GM12892 (cell line): ENCODE measurements at regions not wholly inside any gene's neighbourhood (a gene's known extent, or its start where the extent isn't known, plus 50 kb on each side); places are given as distances from the start of the nearest gene placed in this dataset.
"Not testable (repeated sequence)": the region's sequence is repeated elsewhere in the genome, so short reads cannot be mapped to it uniquely, and the experiment has no call there.

Experiments
- DNase-seq: peaks from one replicate; pipeline ENCODE4 v3.0.0; 2011; ENCODE audit not compliant: insufficient read length
- FAIRE-seq: peaks from 2 replicates; lab custom pipeline; 2011; peaks lifted over from hg19 to GRCh38; lab: Jason Lieb, UNC
- POLR2A ChIP-seq: IDR thresholded peaks from 2 replicates; pipeline ENCODE4 v1.6.1; 2011; ENCODE audit warnings: low read depth, low read length, control low read depth
- POLR2AphosphoS5 ChIP-seq: IDR thresholded peaks from 2 replicates; pipeline ENCODE4 v1.6.1; 2011; ENCODE audit warnings: low read depth, low read length, control low read depth
- TAF1 ChIP-seq: IDR thresholded peaks from 2 replicates; pipeline ENCODE4 v1.6.1; 2011; ENCODE audit warnings: low read depth, mild to moderate bottlenecking, control low read depth, low read length, borderline replicate concordance

DNA sequence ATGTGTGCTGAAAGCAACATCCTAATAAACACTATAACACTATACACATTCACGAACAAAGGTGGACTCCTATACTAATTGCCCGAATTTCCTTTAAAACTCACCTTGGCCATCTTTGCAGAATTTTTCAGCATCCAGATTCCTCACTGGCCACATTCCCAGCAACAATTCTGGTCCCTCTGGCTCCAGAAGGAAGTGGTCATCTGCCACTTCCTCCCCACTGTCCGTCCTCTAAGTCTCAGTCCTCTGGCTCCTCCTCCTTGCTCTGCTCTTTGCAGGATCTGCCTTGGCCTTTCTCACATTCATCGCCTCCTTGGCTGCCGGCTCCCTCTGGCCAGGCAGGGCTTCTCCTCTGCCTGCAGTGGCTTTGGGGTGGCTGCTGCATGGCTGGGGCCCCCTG, 426.0 kb downstream of the FUT8 start:
- DNase-seq, result no peak
- FAIRE-seq, result no peak
- no peak for TF ChIP-seq POLR2AphosphoS5
- TF ChIP-seq TAF1, result no peak
- TF ChIP-seq POLR2A, result no peak

DNA sequence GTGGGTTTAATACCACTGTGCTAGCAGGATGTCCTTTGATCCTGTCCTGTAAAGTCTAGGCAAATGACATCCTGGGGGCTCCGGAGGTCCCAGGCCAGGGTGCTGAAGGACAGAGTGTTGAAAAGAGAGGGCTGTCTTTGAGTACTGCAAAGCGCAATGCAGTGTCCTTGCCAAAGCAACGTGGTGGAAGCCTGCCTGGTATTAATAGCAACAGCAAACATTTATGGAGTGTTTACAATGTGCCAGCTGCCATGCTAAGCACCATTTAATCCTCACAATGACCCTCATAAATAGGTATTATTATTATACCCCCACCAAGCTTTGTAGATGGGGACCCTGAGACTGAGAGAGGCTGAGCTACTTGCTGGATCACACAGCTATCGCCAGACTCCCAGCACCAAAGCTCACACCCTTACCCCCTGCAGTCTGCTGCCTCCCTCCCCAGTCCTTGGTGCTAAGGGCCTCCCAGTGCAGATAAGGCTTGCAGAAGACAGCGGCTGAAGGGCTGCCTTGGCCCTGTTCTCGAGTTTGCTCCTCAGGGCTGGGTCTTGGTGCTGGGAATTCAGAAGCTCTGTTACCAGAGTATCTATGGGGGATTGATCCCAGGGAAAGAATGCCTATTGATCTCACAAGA, 427.7 kb downstream of the FUT8 start:
- no peak for TF ChIP-seq TAF1
- TF ChIP-seq POLR2AphosphoS5, result no peak
- TF ChIP-seq POLR2A, result no peak
- DNase-seq (no peak), FAIRE-seq (no peak)

DNA sequence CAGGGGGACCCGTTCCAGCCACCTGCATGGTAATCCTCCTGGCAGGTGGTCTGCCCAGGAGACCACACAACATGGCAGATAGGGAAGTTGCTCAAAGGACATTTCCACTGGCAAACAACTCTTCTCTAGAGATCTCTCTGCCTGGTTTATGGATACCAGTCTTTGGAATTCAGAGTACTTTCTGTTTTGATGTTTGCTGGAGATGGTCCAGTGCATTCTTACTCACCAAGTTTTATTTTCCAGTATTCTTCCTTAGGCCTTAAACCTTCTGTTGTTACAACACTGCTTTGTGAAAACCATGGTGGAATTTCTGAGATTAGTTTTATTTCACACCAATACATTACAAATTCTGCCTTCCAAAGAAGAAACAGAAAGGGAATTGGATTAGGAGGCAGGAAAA, 428.3 kb downstream of the FUT8 start:
- DNase-seq, result no peak
- FAIRE-seq, result no peak
- TF ChIP-seq TAF1, result no peak
- TF ChIP-seq POLR2AphosphoS5, result no peak
- no peak for TF ChIP-seq POLR2A

DNA sequence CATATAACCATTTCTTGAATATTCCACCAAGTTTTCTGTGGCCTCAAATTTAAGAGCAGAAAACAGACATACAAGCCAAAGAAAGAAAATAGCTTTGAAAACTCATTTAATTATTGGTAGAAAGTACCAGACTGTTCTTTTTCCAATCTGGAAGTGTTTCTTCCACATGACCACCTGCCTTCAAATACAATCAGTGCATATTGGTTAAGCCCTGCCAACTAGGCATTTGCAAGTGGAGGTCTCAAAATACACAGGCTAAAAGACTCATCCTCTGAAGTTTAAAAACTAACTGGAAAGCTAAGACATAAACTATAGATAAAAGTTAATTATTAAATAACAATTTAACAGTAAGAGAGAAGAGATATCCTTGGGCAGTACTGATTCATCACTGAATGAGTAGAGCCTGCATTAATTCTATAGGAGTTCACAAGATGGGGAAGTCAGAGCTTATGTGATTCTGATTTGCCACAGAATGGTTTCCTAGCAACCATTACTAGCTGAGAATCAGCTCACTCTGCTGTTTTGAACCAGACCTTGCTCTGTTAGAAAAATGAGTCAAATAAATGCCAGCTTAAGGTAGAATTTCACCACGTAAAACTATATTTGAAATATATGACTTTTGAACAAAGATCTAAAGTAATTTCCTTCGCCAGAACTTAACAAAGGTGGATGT, 433.8 kb downstream of the FUT8 start:
- DNase-seq, result no peak
- no peak for TF ChIP-seq POLR2A
- TF ChIP-seq TAF1, result no peak
- no peak for TF ChIP-seq POLR2AphosphoS5
- peak; percentile 73 for FAIRE-seq

DNA sequence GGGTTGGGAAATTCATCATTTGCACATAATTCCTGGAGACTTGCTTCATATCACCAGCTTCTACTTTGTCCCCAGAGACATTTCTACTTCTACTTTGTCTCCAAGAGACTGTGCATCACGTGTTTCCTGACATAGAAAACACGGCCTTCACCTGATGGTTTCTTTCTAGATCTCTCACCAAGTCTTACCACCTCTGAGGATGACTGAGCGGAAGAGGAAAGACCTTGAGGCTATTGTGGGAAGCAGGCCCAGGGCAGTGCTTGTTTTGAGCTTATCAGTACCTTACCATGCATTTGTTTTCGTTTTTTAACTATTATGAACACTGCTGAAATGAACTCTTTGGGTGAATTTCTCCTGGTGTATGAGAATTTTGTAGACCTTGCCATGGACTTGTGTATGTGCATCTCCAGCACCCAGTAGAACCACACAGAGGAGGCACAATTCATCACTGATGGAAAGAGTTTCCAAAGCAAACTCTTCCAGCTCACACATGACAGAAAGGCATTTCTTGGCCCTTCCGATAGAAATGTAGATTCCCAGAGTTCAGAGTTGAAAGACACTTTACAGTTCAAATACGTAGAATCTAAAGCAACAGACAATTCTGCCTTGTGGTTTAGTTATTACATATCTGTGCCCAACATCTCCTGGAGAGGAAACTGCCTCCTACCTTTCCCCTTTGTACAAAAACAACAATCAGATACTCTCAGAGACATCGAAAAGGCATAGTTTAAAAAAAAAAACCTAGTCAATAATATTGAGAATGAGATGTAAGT, 434.7 kb downstream of the FUT8 start:
- no peak for TF ChIP-seq POLR2A
- no peak for TF ChIP-seq POLR2AphosphoS5
- no peak for TF ChIP-seq TAF1
- FAIRE-seq, result peak; percentile 81
- peak; percentile 25 for DNase-seq

DNA sequence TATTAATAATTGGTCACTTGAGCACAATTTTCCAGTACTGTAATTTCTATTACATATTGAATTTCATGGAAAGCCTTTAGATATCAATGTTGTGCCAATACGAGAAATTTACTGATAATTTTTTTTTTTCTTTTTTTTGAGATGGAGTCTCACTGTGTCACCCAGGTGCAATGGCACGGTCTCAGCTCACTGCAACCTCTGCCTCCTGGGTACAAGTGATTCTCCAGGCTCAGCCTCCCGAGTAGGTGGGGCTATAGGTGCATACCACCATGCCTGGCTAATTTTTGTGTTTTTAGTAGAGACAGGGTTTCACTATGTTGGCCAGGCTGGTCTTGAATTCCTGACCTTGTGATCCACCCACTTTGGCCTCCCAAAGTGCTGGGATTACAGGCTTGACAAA, 435.4 kb downstream of the FUT8 start:
- not testable (repeated sequence) for FAIRE-seq, DNase-seq

DNA sequence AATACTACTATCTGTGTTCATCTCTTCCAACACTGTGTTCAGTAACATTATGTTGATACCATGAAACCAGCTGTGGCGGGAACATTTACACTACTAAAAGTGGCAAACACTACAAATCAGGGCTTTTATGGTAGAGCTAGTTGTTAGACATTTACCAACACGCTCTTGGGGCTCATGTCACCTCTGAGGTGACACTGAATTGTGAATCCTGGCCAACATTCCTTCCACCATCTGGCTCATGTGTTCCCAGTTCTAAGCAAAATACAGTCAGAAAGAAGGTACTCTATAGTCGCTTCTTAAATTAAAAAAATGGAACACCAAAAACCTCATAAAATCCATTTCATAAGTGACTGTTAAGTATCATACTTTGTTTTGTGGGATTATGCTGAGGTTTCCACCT, 436.6 kb downstream of the FUT8 start:
- TF ChIP-seq TAF1, result no peak
- TF ChIP-seq POLR2AphosphoS5, result no peak
- TF ChIP-seq POLR2A, result no peak
- FAIRE-seq (no peak), DNase-seq (no peak)

DNA sequence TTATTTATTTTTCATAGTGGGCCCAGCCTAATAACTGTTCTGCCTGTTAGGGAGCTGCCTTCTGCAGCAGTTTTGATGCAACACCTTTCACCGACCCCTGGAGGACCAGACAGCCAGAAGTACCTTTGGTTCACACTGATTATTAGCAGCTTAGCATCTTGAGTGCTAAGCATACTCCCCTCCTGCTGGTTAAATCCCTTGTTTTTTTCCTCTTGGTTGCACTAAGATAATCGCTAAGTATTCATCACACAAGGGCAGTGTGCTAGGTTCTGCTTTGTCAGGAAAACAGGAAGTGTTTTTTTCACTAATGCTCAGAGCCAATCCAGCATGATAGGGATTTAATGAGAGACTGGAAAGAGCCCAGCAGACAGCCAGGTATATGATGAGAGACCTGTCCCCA, 437.0 kb downstream of the FUT8 start:
- no peak for FAIRE-seq
- TF ChIP-seq TAF1, result no peak
- TF ChIP-seq POLR2AphosphoS5, result no peak
- no peak for TF ChIP-seq POLR2A
- no peak for DNase-seq

DNA sequence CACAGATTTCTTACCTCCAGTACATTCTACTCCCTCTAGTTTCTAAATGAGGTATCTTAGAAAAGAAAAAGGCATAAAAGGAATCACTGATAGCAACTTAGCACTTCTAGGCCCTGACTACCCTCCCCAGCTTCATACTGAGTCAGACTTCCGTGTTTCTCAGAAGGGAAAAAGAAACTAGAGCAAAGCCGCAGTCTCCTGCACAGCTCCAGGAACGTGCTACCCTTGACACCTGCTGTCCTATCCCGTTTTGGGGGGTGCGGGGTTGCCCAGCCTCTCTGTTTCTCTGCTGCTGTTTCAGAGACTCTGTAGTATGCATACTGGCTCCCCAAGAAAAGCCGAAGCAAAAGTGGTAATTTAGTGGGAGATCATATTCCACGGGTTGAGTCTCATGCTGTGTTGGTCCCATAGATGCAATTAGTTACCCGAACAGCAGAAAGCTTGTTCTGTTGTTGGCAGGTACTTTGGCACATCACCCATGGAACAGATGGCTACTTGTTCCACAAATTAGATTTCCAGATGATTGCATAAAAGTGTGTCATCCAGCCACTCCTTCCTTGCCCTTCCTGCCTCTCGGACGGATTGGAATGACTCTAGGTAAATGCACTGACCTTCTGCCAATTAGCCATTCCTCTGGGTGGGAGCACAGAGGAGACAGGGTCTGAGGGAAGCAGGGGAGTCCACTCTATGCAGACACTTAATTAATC, 438.1 kb downstream of the FUT8 start:
- TF ChIP-seq POLR2A (no peak), TAF1 (no peak), POLR2AphosphoS5 (no peak)
- DNase-seq, result no peak
- no peak for FAIRE-seq

DNA sequence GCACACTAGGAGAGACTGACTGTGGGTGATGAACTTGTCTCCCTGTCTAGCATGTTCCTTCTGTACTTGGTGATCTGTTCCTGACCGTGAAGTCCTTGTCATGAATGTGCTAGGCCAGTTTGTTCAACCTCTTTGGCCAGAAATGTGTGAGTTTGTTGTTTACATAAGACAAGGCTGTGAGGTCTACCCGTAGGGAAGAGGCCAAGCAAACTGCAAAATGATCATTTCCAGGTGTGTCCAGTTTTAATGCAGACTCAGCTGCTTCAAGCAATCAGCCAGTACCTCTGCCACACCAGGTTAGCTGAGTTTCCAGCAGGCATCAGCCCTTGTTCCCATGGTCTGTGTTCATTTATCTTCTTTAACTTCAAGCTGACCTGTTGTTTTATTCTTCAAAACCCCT, 440.2 kb downstream of the FUT8 start:
- DNase-seq, result no peak
- FAIRE-seq, result no peak
- TF ChIP-seq POLR2A (no peak), POLR2AphosphoS5 (no peak), TAF1 (no peak)

DNA sequence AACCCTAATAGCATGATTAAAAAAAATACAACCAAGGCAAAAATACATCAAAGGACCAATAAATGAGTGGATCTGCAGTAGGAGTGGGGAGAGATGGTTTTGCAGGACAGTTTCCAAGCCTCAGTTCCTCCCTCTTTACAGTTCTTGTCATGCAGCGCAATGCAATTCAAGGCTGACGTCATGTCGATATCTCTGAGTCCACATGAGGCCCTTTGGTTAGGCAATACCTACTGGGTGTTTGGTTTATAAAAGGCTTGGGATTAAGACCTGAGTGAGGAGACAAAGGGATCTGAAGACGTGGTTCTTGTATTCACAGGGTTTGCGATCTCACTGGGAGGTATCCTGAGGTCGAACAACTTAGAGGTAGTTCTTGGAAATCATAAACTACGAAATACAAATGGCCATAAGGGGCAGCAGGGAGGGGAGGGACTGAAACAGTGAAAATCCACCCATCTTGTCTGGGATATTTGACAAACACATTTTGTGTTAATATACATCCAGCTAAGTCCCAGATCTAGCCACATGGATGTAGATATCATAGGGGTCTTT, 441.0 kb downstream of the FUT8 start:
- FAIRE-seq (no peak), DNase-seq (no peak)
- TF ChIP-seq TAF1 (no peak), POLR2AphosphoS5 (no peak), POLR2A (no peak)
